ENCODE measurements at regions not wholly inside any gene's neighbourhood (a gene's known extent, or its start where the extent isn't known, plus 50 kb on each side); places are given as distances from the start of the nearest gene placed in this dataset.

- DNase-seq (no peak), ATAC-seq (ENCODE audit: low read depth) (no peak)
- H3K4me1 Mint-ChIP-seq = no peaks in the 10 kb centered on the region
- Histone ChIP-seq H3K9ac (ENCODE audit: low read length) (no peak overlapping the region), H4K20me1 (ENCODE audit: control insufficient read depth, insufficient read depth, low read length, poor library complexity, severe bottlenecking) (no peaks in the 10 kb centered on the region), H3K36me3 (replicated peaks in 1 of 2; ENCODE audit: control extremely low read depth in 1 of 2, control insufficient read depth in 1 of 2, extremely low read depth in 1 of 2, insufficient read depth in 2 of 2, low read length in 1 of 2) (no peaks in the 10 kb centered on the region), H3K4me3 (ENCODE audit: control extremely low read depth in 1 of 5, extremely low read depth in 1 of 5, insufficient read depth in 1 of 5, low read depth in 2 of 5, low read length in 4 of 5) (no peak overlapping the region), H3K79me2 (ENCODE audit: control insufficient read depth, insufficient read depth, low read length) (no peaks in the 10 kb centered on the region), H2AFZ (ENCODE audit: insufficient read depth, low read depth, low read length, poor library complexity, severe bottlenecking) (no peak overlapping the region), H3K4me1 (ENCODE audit: control insufficient read depth in 2 of 2, insufficient read depth in 2 of 2, low read length in 2 of 2) (no peaks in the 10 kb centered on the region), H3K27ac (ENCODE audit: low read length in 2 of 2) (no peak overlapping the region), H3K9me3 (ENCODE audit: control extremely low read depth in 1 of 3, control insufficient read depth in 2 of 3, insufficient read depth in 1 of 3, low read length in 2 of 3) (no peaks in the 10 kb centered on the region), H3K27me3 (replicated peaks in 1 of 4; ENCODE audit: control extremely low read depth in 1 of 4, control insufficient read depth in 3 of 4, insufficient read depth in 4 of 4, low read length in 3 of 4) (no peaks in the 10 kb centered on the region), H3K4me2 (replicated peaks; ENCODE audit: low read depth, low read length, poor library complexity, severe bottlenecking) (no peak overlapping the region)
- WGBS (ENCODE audit: insufficient coverage) = no CpG with 5 or more reads among the region's 2 CpGs
- no peak overlapping the region for H3K27ac Mint-ChIP-seq
- POLR2A ChIA-PET = no interaction called here
- CTCF ChIA-PET = no interaction called here
- no peaks in the 10 kb centered on the region for H3K27me3 Mint-ChIP-seq
- no peak for TF ChIP-seq EZH2 (IDR thresholded peaks at IDR 0.05; ENCODE audit: borderline replicate concordance, insufficient read depth, low read depth, low read length, poor library complexity, severe bottlenecking)
- TF ChIP-seq CTCF (IDR thresholded peaks at IDR 0.05) = no peak
- intact Hi-C loops (cut with micrococcal nuclease) = no loop called here
- H3K9me3 Mint-ChIP-seq (ENCODE audit: insufficient read depth) = no peaks in the 10 kb centered on the region
- no peak overlapping the region for H3K4me3 Mint-ChIP-seq
Observed at GRCh38 chr5:93122446-93122845, 458.6 kb downstream of the NR2F1-AS1 start.

- WGBS (ENCODE audit: insufficient coverage) = 90% methylated on average over 3 of the region's 4 CpGs
- H3K4me3 Mint-ChIP-seq = no peak overlapping the region
- Histone ChIP-seq H3K79me2 (ENCODE audit: control insufficient read depth, insufficient read depth, low read length) (no peaks in the 10 kb centered on the region), H3K27me3 (replicated peaks in 1 of 4; ENCODE audit: control extremely low read depth in 1 of 4, control insufficient read depth in 3 of 4, insufficient read depth in 4 of 4, low read length in 3 of 4) (no peaks in the 10 kb centered on the region), H3K4me1 (ENCODE audit: control insufficient read depth in 2 of 2, insufficient read depth in 2 of 2, low read length in 2 of 2) (no peaks in the 10 kb centered on the region), H3K27ac (ENCODE audit: low read length in 2 of 2) (no peak overlapping the region), H3K9ac (ENCODE audit: low read length) (no peak overlapping the region), H3K4me2 (replicated peaks; ENCODE audit: low read depth, low read length, poor library complexity, severe bottlenecking) (no peak overlapping the region), H4K20me1 (ENCODE audit: control insufficient read depth, insufficient read depth, low read length, poor library complexity, severe bottlenecking) (no peaks in the 10 kb centered on the region), H2AFZ (ENCODE audit: insufficient read depth, low read depth, low read length, poor library complexity, severe bottlenecking) (no peak overlapping the region), H3K4me3 (ENCODE audit: control extremely low read depth in 1 of 5, extremely low read depth in 1 of 5, insufficient read depth in 1 of 5, low read depth in 2 of 5, low read length in 4 of 5) (no peak overlapping the region), H3K36me3 (replicated peaks in 1 of 2; ENCODE audit: control extremely low read depth in 1 of 2, control insufficient read depth in 1 of 2, extremely low read depth in 1 of 2, insufficient read depth in 2 of 2, low read length in 1 of 2) (no peaks in the 10 kb centered on the region), H3K9me3 (ENCODE audit: control extremely low read depth in 1 of 3, control insufficient read depth in 2 of 3, insufficient read depth in 1 of 3, low read length in 2 of 3) (no peaks in the 10 kb centered on the region)
- no peaks in the 10 kb centered on the region for H3K27me3 Mint-ChIP-seq
- no peaks in the 10 kb centered on the region for H3K4me1 Mint-ChIP-seq
- no peaks in the 10 kb centered on the region for H3K9me3 Mint-ChIP-seq (ENCODE audit: insufficient read depth)
- no peak for DNase-seq
- TF ChIP-seq EZH2 (IDR thresholded peaks at IDR 0.05; ENCODE audit: borderline replicate concordance, insufficient read depth, low read depth, low read length, poor library complexity, severe bottlenecking) (no peak), CTCF (IDR thresholded peaks at IDR 0.05) (no peak)
- CTCF ChIA-PET = no interaction called here
- POLR2A ChIA-PET = no interaction called here
- H3K27ac Mint-ChIP-seq = no peak overlapping the region
- intact Hi-C loops (cut with micrococcal nuclease) = no loop called here
- ATAC-seq (ENCODE audit: low read depth) = no peak
Observed at GRCh38 chr5:93120771-93121170, 460.2 kb downstream of the NR2F1-AS1 start.

Measured in B cell (primary cell).